Dedifferentiated amniotic fluid mesenchymal stem cell (primary cell): ENCODE measurements at regions not wholly inside any gene's neighbourhood (a gene's known extent, or its start where the extent isn't known, plus 50 kb on each side); places are given as distances from the start of the nearest gene placed in this dataset.
A peak's percentile ranks its signal among the peaks of the same experiment; 100 is the strongest.

Experiments
- DNase-seq: peaks from one replicate; pipeline ENCODE4 v3.0.0-alpha.2; 2016; ENCODE audit errors: extremely low spot score

- no peak for DNase-seq
Measured at GRCh38 chr7:13139436-13139835, 452.0 kb downstream of the ARL4A start.

- peak; percentile 59 for DNase-seq
Measured at GRCh38 chr7:13144673-13145072, 457.2 kb downstream of the ARL4A start.

- no peak for DNase-seq
Measured at GRCh38 chr7:13148548-13148947, 461.1 kb downstream of the ARL4A start.

- DNase-seq, result no peak
Measured at GRCh38 chr7:13151978-13152377, 464.5 kb downstream of the ARL4A start.

- DNase-seq, result no peak
Measured at GRCh38 chr7:13152755-13153154, 465.3 kb downstream of the ARL4A start.

GRCh38 chr7:13153266-13153665 lies 465.8 kb downstream of the ARL4A start:
- DNase-seq, result no peak

GRCh38 chr7:13153742-13154141 lies 466.3 kb downstream of the ARL4A start:
- no peak for DNase-seq

GRCh38 chr7:13155188-13155587 lies 467.8 kb downstream of the ARL4A start:
- no peak for DNase-seq

GRCh38 chr7:13159003-13159402 lies 471.6 kb downstream of the ARL4A start:
- no peak for DNase-seq

GRCh38 chr7:13159467-13160184 lies 472.2 kb downstream of the ARL4A start:
- DNase-seq, result no peak

- no peak for DNase-seq
Measured at GRCh38 chr7:13161125-13161524, 473.7 kb downstream of the ARL4A start.

GRCh38 chr7:13165854-13166253 lies 478.4 kb downstream of the ARL4A start:
- no peak for DNase-seq

- DNase-seq, result no peak
Measured at GRCh38 chr7:13166801-13167200, 479.4 kb downstream of the ARL4A start.

- no peak for DNase-seq
Measured at GRCh38 chr7:13169356-13169755, 481.9 kb downstream of the ARL4A start.

GRCh38 chr7:13174991-13175390 lies 487.6 kb downstream of the ARL4A start:
- no peak for DNase-seq

GRCh38 chr7:13179011-13179582 lies 491.7 kb downstream of the ARL4A start:
- no peak for DNase-seq

- DNase-seq, result no peak
Measured at GRCh38 chr7:13179775-13180523, 492.5 kb downstream of the ARL4A start.

GRCh38 chr7:13181216-13181615 lies 493.8 kb downstream of the ARL4A start:
- DNase-seq, result no peak

- no peak for DNase-seq
Measured at GRCh38 chr7:13185139-13185538, 497.7 kb downstream of the ARL4A start.

GRCh38 chr7:13188236-13188805 lies 500.9 kb downstream of the ARL4A start:
- no peak for DNase-seq

- DNase-seq, result no peak
Measured at GRCh38 chr7:13188922-13189321, 501.5 kb downstream of the ARL4A start.

- DNase-seq, result no peak
Measured at GRCh38 chr7:13189668-13190067, 502.2 kb downstream of the ARL4A start.

GRCh38 chr7:13197501-13197900 lies 510.1 kb downstream of the ARL4A start:
- DNase-seq, result no peak
